ENCODE measurements at regions not wholly inside any gene's neighbourhood (a gene's known extent, or its start where the extent isn't known, plus 50 kb on each side); places are given as distances from the start of the nearest gene placed in this dataset.

DNA sequence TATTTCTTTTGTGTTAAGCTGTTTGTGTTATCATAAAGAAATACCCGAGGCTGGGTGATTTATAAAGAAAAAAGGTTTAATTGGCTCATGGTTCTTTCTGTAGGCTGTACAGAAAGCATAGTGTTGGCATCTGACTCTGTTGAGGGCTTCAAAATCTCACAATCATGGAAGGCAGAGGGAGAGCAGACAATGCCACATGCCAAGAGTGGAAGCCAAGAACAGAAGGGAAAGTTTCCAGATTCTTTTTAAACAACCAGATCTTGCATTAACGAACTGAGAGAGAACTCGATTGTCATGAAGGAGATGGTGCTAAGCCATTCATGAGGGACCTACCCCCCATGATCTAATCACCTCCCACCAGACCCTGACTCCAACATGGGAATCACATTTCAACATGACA is 290.1 kb downstream of the BMP2 start:
- H3K36me3 ChIP-seq (replicated peaks in 1 of 2; ENCODE audit: control insufficient read depth in 1 of 2, insufficient read depth in 2 of 2, low read length in 1 of 2): no peaks in the 10 kb centered on the region

More for the DNA sequence above, 290.1 kb downstream of the BMP2 start:
- no peak for DNase-seq
- Histone ChIP-seq H3K4me2 (no peak overlapping the region), H3K9me2 (no peaks in the 10 kb centered on the region; the same call in 1 of the 2 replicates), H3K79me2 (ENCODE audit: insufficient read depth) (no peaks in the 10 kb centered on the region), H3K9me3 (no peaks in the 10 kb centered on the region), H3K9ac (no peak overlapping the region), H2AFZ (ENCODE audit: low read depth) (no peak overlapping the region), H3K4me3 (ENCODE audit: low read depth in 2 of 2, low read length in 1 of 2) (no peak overlapping the region), H3K27ac (ENCODE audit: low read depth in 2 of 2, low read length in 1 of 2) (no peak overlapping the region), H3K4me1 (ENCODE audit: control insufficient read depth in 1 of 2, insufficient read depth in 2 of 2, low read depth in 1 of 2, low read length in 1 of 2) (no peaks in the 10 kb centered on the region), H4K20me1 (ENCODE audit: insufficient read depth) (no peaks in the 10 kb centered on the region), H3K27me3 (ENCODE audit: insufficient read depth) (no peaks in the 10 kb centered on the region), H3F3A (replicated peaks; ENCODE audit: insufficient read depth) (no peaks in the 10 kb centered on the region)
- ChIA-PET POLR2A (no interaction called here), CTCF (no interaction called here)
- TF ChIP-seq JUND (IDR thresholded peaks at IDR 0.05) (no peak), YY1 (IDR thresholded peaks at IDR 0.05; ENCODE audit: low read depth) (no peak), FOSL2 (IDR thresholded peaks at IDR 0.05; ENCODE audit: borderline replicate concordance, low read depth) (no peak), REST (IDR thresholded peaks at IDR 0.05; ENCODE audit: low read depth, low read length) (no peak), GATA2 (CRISPR knock-in tag; IDR thresholded peaks at IDR 0.05) (no peak), ELF1 (IDR thresholded peaks at IDR 0.05) (no peak), RFX5 (IDR thresholded peaks at IDR 0.05; ENCODE audit: low read length) (no peak), SIN3A (IDR thresholded peaks at IDR 0.05; ENCODE audit: borderline replicate concordance, low read depth, low read length) (no peak), NRF1 (IDR thresholded peaks at IDR 0.05; ENCODE audit: low read depth, low read length) (no peak), ZBTB33 (IDR thresholded peaks at IDR 0.05; ENCODE audit: borderline replicate concordance, low read depth) (no peak), RCOR1 (IDR thresholded peaks at IDR 0.05; ENCODE audit: low read length) (no peak), CTCF (IDR thresholded peaks at IDR 0.05) (no peak), GABPA (IDR thresholded peaks at IDR 0.05; ENCODE audit: low read depth) (no peak), FOXJ3 (CRISPR knock-in tag; IDR thresholded peaks at IDR 0.05) (no peak), TEAD4 (IDR thresholded peaks at IDR 0.05; ENCODE audit: borderline replicate concordance, insufficient read depth) (no peak), CHD2 (IDR thresholded peaks at IDR 0.05; ENCODE audit: low read length, partially characterized antibody) (no peak)
- TF ChIP-seq, protein P1, sequence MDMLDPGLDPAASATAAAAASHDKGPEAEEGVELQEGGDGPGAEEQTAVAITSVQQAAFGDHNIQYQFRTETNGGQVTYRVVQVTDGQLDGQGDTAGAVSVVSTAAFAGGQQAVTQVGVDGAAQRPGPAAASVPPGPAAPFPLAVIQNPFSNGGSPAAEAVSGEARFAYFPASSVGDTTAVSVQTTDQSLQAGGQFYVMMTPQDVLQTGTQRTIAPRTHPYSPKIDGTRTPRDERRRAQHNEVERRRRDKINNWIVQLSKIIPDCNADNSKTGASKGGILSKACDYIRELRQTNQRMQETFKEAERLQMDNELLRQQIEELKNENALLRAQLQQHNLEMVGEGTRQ (IDR thresholded peaks at IDR 0.05; ENCODE audit: borderline replicate concordance, low read depth, low read length): no peak
- TF ChIP-seq, protein P2, sequence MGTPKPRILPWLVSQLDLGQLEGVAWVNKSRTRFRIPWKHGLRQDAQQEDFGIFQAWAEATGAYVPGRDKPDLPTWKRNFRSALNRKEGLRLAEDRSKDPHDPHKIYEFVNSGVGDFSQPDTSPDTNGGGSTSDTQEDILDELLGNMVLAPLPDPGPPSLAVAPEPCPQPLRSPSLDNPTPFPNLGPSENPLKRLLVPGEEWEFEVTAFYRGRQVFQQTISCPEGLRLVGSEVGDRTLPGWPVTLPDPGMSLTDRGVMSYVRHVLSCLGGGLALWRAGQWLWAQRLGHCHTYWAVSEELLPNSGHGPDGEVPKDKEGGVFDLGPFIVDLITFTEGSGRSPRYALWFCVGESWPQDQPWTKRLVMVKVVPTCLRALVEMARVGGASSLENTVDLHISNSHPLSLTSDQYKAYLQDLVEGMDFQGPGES (IDR thresholded peaks at IDR 0.05; ENCODE audit: low read depth, low read length): no peak
- 3% methylated on average over 3 of the region's 3 CpGs for WGBS (ENCODE audit: low lambda C conversion rate)
